COLO829 (cell line): ENCODE measurements at regions not wholly inside any gene's neighbourhood (a gene's known extent, or its start where the extent isn't known, plus 50 kb on each side); places are given as distances from the start of the nearest gene placed in this dataset.
"Not testable (repeated sequence)": the region's sequence is repeated elsewhere in the genome, so short reads cannot be mapped to it uniquely, and the experiment has no call there.

Source experiments
- DNase-seq: peaks from one replicate; pipeline ENCODE4 v3.0.0; 2012; ENCODE audit warnings: low spot score

DNA sequence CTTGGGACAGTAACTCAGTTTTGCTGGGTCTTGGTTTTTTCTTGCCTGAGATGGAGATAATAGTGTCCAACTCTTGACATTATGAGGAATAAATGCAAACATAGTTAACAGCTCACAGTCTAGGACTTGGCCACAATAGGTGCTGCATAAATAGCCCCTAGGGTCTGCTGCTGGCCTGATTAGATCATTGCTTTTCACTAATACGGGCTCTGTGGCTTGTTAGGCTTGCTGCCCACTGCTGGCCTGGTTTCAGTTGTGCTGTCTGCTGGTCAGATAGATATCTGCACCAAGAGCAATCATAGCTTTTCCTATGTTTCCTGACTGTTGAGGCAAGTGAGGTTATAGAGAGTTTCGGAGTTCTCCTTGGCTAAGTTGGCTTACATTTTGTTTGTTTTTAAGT, 246.1 kb downstream of the DNAJB9 start:
- no peak for DNase-seq

DNA sequence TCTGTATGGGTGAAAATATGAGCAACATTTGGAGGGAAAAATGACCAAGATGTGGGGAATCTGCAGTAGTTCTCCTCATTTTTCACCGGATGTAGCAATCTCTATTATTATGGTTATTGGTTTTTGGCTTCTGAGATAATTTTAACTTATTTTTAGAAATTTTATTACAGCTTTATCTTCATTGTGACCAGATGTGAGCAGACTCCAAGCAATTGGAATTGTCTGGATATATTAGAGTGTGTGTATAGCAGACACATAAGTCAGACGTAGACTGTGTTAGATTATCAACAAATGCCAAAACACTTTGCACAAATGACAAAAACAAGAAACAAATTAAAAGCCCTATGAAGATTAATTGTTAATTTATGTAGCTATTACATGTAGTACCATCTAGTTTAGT, 249.1 kb downstream of the DNAJB9 start:
- DNase-seq, result no peak

DNA sequence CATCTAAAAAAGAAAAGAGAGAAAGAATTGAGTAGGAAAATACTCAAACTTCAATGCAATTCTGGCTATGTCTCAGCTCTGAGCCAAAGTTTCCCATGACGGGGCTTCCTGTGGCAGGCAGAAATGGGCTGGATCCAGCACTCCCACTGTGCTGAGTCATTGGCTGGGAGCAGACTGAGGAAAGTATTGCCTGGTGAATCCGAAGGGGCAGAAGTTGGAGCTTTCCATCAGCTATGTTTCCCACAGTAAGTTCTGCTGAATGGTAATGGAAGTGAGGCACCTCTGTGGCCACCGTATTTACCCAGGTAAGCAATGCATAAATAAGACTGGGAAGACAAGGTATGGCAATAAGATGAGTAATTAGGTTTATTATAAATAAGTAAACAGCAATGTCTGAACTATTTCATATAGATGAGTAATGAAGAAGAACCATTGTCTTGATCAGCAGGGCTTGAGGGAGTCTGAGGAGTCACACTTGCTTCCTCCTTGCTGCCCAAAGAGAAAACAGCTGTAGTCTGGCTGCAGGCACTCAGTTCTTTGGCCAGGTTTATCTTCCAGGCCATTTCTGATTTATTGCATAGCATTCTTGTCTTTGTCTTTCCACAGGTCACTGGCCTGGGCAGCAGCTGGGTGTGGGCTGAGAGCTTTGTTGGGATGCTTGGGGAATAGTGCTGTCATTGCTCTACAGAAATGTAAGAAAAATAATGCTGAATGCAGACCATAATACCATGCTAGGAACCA, 255.3 kb downstream of the DNAJB9 start:
- DNase-seq, result no peak

DNA sequence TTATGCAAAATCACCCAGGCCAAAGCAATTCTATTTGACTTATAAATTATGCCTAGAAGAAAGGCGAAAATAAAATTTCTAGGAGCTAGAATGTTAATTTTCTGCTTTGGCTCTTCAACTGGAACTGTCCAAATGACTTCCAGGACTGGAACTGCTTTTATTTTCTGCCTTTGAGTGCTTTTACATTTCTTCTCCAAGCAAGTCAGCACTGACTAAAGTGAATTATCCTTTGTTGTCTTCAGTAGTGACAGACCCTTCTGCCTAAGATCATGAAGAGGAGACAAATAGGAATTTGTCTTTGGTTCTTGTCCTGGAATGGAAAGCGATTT, 255.9 kb downstream of the DNAJB9 start:
- DNase-seq, result no peak

DNA sequence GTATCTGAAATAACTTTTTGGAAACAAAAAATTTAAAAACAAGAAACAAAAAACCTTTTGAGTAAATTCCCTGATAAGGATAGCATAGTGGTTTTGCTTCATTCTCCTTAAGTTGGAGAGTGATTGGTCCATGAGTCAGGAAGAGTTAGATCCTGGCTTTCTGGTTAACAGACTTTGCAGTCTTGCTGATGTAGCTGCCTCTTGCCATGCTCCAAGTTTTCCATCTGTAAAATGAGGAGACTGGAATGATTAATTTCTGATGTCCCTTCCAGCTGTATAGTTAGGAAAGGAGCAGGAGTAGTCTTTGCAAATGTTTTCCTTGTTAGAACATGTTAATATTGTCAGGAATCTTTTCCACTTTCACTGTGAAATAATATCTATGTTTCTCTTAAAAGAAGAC, 266.6 kb downstream of the DNAJB9 start:
- no peak for DNase-seq

DNA sequence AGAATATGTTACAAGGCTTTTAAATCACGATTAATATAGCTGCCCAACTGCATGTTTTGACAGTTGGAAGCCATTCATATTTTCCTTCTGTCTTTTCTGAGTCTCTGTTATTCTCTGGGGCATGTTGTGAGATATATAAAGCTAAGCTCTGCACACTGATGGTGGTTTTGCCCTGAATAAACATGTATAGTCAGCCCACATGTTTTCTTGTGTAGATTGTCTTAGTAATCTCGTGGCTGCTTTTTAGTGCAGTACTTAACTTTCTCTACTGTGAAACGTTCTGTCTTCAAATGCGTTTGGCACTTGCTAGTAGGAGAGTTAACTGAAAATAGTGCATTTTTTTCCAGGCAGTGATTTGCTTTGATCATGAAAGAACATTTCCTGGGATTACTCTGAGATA, 268.5 kb downstream of the DNAJB9 start:
- DNase-seq, result no peak

DNA sequence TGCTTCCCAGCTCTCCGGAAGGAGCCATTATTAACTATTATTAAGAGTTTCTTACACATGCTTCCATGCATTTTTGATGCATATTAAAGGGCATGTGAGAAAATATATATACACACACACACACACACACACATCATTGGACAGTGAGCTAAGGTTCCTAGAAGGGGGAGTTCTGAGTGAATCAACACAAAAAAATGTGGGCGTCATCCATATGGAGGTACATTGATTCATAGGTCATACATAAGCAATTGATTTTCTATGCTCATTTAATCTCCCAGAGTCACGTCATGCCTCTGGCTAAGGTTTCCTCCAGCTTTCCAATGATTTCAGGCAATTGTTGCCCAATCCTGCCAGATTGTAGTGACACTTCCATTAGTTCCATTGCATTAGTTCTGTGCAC, 269.4 kb downstream of the DNAJB9 start:
- DNase-seq, result no peak

DNA sequence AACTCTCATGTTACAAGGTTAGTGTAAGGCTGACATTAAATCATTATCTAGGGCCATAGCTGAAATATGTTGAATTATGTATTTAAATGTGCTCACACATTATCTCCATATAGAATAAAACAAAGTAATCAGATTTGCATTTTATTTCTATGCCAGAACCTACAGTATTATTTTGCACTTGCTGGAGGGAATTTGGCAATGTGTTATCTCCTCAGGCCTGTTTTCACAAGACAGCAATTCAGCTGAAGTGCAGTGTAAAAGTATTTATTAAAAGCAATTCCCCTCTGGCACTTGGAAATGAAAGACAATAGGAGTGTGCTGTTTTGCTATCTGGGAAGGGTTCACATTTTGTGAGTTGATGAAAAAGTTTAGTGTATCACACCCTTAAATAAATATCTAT, 276.3 kb downstream of the DNAJB9 start:
- no peak for DNase-seq

DNA sequence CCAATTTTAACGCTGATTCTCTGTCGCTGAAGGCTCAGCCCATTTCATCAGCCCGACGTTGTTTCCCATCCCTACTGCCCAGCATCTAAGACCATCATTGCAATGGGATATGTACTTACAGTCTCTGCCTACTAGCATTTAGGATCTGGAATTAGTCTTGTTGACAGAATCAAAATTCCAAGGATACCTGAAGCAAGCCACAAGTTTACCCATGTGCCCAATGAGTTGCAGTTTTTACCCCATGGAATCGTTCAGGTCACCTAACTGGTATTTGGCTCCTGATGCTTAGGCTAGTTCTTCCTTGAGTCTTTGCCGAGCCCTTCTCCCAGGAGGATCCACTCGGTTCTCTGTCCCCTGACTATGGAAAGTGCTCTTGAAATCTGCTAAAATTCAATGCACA, 276.8 kb downstream of the DNAJB9 start:
- no peak for DNase-seq

DNA sequence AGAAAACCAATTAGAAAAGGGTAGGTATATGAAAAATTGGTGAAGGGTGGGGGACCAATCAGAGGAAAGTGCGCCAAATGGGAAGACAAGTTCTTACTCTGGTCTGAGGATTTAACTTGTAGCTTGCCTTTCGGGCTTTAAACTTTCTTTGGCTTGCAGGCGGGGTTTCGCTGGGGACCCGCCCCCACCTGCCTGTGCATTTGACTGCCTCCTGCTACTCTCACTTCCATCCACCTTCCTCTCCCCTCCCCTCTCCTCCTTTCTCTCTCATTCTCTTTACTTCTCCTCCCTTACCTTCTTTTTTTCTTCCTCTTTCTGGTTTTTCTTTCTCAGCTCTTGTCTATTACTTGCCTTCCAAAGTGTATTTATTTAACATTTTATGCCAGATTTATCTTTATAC, 278.8 kb downstream of the DNAJB9 start:
- no peak for DNase-seq

DNA sequence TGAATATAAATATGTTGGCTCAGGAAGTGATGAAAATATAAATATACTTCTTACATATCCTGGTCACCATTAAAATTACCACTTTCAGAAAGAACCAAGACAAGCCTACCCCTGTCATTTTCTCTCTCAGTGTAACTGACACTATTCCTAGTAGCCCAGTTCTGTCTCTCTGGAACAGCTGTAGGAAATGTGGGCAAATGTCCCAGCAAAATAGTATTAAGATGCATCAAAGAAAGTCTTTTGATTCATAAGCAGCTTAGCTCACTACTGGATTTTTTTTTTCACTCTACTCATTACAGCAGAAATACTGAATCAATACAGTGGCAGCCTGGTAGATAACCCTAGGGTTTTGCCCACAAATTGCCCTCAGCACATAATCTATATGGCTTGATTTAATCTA, 290.9 kb downstream of the DNAJB9 start:
- no peak for DNase-seq

DNA sequence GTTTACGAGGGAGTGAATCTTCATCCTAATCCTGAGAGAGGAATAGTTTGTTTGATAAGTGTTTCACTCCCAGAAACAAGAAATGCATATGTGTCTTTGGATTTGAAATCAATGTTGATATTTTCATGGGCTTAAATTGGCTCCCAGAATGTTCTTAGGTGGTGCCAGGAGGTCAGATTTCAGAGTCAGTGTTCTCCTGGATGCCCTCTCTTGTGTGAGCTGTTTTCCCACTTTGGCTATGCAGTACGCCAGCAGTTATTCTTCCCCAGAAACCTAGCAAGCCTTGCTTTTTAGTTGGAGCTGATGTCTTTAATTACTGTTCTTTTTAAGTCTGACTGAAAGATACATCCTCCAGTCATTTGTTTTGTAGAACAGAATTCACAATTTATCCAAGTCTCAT, 291.4 kb downstream of the DNAJB9 start:
- no peak for DNase-seq

DNA sequence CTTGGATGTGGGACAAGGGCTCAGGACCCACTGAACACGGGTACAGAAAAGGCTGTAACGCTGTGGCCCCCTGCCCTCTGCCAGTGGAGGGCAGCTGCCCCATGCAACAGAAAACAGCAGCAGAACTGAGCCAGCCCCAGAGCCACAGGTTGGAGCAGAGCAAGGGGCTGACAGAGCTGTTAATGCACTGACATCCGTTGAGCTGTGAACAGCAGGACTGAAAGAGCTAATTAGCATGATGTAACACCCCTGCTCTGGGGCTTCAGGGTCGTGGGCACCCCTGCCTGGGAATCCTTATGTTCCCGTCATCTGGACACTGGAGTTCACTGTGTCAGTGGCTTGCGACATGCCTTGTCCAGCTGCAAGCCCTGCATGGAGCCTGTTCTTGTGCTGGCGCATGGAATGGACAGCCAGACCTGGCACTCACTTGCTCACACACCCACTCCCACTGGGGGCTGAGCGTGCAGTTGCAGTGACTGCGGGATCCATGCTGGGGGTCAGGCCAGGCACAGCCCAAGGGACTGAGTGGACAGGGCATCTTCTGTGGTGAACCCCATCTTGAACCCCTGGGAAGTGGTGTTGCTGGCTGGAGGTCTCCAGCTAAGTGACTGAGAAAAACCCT, 293.7 kb downstream of the DNAJB9 start:
- no peak for DNase-seq

DNA sequence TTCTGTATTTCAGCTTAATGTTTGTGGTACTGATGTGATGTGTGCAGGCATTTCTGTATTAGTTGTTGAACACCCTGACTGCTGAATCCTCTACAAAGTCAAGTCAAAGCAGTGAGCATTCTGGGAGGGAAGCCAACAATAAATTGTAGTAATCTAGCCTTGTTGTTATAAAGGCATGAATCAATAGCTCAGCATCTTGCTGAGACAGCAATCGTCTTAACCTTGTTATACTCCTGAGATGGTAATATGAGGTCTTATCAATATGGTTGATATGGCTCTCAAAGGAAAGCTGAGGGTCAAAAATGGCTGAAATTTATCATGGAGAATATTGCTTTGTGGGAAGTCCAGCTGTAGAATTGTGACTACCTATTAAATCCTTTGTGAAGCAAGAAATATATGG, 299.4 kb downstream of the DNAJB9 start:
- no peak for DNase-seq

DNA sequence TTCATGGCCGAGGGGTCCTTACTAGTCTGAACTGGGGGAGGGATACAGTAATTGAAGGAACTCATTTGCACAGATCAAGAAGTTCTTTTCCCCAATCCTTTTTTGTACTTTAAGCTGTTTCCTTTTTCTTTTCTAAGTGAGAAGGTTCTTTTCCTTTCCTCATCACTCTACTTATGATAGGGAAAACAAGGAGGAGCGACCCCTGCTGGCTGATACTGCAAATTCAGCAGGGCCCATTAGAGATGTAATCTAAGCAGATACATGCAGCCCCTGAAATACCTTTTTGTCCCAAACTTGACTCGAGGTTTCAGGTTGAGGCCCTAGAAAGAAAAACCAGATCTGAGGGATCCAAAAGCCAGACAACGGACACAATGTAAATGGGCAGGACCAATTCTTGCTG, 305.5 kb downstream of the DNAJB9 start:
- no peak for DNase-seq

DNA sequence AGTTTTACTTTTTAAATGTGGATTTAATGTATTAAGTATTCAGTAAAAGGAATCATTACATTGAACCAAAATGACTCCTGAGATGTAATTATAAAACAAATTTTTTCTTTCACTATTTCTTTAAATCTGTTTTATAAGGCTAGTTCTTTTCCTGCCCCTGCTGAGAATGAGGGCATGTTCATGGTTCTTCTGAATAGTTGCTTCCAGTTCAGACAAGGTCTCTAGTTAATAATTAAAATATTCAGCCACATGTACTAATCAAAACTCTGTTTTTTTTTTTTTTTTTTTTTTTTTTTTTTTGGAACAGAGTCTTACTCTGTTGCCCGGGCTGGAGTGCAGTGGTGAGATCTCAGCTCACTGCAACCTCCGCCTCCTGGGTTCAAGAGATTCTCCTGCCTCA, 321.2 kb downstream of the DNAJB9 start:
- DNase-seq, result no peak

DNA sequence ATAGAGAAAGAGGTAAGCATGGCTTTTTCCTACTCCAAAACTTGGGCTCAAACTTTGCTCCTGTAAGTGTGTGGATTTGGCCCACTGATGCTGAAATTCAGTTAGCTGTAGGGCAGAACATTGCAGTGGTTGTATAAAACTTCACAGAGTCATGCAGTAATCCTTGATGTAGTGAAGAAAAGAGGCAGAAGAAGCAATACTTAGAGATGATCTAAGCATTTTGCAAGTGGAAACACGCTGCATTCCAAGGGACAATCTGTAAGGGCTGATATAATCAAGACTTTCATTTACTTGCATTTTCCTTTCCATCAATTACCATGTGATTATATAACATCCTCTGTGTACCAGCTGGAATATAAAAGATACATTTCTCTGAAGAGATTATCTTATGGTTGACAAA, 338.8 kb downstream of the DNAJB9 start:
- no peak for DNase-seq

DNA sequence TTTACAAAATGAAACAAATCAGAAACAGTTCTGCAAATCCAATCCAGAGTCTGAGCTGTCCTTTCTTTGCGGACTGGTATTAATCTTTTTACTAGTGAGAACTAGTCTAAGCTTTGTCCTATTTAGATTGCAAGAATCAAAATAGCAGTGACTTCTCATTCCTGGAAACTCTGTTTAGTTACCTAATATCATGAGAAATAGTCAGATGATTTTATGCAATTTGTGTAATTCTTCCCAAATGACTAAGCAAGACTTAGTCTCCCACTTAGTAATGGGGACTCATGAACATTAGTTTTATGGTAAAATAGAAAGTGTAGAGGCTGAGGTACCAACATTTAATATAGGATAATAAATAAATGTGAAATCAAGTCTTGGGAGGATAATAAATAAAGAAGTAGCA, 341.3 kb downstream of the DNAJB9 start:
- DNase-seq, result no peak

DNA sequence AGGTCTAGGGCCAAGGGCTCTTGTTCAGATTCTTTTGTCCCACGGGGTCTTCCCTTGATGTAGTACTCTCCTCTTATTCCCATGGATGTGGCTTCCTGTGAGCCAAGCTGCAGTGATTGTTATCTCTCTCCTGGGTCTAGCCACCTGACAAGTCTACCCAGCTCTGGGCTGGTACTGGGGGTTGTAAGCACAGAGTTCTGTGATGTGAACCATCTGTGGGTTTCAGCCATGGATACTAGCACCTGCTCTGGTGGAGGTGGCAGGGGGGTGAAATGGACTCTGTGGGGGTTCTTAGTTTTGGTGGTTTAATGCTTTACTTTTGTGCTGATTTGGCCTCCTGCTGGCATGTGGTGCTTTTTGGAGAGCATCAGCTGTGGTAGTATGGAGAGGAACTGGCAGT, 350.8 kb downstream of the DNAJB9 start:
- DNase-seq, result no peak

DNA sequence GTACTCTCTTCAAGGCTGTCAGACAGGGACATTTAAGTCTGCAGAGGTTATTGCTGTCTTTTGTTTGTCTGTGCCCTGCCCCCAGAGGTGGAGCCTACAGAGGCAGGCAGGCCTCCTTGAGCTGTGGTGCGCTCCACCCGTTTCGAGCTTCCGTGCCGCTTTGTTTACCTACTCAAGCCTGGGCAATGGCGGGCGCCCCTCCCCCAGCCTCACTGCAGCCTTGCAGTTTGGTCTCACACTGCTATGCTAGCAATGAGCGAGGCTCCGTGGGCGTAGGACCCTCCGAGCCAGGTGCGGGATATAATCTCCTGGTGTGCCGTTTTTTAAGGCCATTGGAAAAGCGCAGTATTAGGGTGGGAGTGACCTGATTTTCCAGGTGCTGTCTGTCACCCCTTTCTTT, 373.4 kb downstream of the DNAJB9 start:
- not testable (repeated sequence) for DNase-seq

DNA sequence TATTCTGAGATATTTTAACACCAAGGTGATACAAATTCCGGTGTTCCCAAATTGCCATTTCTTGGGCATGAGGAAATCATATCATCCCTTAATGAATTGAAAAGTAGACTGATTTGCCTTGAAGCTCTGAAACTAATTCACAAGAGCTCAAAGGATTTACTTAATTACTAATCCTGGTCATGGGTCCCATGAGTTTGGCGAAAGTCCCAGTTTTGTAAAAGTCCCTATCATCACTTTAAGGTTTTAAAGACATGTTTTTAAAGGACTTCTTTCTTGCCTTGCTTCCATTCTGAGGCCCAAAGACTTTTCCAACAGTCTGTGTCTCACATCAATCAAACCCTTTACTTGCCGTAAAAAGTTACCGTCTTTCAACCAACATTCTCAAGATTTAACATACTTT, 377.9 kb downstream of the DNAJB9 start:
- no peak for DNase-seq

DNA sequence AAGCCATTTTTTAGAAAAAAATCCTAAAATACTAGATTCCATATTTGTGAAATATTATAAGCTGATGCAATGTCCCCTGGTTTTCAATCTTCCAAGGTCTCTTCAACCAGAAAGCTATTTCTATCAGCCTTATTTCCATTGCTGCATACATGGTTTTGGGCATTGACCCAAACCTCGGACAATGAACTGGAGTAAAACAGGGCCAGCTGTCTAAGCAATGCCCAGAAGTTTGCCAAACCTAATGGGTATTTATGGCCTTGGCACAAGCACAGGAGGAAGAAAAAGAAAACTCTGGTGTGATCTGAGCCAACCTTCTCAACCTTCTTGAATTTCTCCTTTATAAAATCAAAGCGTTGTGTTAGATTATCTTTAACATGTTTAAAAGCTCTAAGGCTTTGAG, 402.3 kb downstream of the DNAJB9 start:
- DNase-seq, result no peak

DNA sequence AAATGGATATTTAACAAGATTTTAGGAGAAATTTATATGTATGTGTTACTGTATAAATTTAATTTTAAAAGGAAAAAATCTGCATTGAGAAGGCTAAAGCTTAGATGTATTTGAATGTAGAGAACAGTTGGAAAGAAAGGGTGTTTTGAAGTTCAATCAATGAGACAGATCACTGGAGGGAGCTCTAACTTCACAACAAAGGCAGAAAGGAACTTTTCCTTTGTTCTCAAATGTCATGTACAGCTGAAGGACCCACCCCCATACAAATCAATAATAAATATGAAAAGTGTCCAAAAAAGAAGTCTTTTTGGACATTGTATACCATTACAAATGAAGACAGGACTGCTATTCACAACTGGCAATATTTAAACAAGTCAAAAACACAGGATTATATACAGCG, 403.4 kb downstream of the DNAJB9 start:
- DNase-seq, result no peak

DNA sequence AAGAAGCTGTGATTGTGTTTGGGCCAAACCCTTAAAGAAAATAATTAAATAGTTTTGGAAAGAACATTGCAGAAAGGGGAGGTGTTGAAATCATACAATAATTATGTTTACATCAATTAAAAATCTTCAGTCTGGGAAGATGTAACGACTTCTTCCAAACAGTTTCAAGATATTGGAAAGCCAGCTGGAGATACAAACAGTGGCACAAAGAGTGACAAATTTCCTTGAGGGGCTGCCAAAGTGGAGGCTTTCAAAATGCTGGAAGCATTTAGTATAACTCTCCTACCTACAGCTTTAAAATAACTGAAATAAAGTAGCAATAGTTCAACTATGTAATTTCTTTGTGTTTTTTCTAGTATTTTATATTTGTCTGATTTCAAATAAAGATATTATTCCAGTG, 405.0 kb downstream of the DNAJB9 start:
- DNase-seq, result no peak
